Inferior parietal cortex (tissue), 1 donor: ENCODE measurements at regions not wholly inside any gene's neighbourhood (a gene's known extent, or its start where the extent isn't known, plus 50 kb on each side); places are given as distances from the start of the nearest gene placed in this dataset.

Experiments
- DNase-seq: peaks from one replicate; pipeline ENCODE4 v3.0.0-alpha.2; 2016; ENCODE audit errors: extremely low spot score

GRCh38 chr11:21825127-21825526, 367.8 kb upstream of the ANO5 start:
- no peak for DNase-seq

- no peak for DNase-seq
These were observed 354.5 kb upstream of the ANO5 start for GRCh38 chr11:21838427-21838826.

- no peak for DNase-seq
These were observed 353.1 kb upstream of the ANO5 start for GRCh38 chr11:21839796-21840195.

GRCh38 chr11:21861314-21861713, 331.6 kb upstream of the ANO5 start:
- no peak for DNase-seq

GRCh38 chr11:21865541-21865940, 327.3 kb upstream of the ANO5 start:
- DNase-seq = no peak

- DNase-seq = no peak
These were observed 326.1 kb upstream of the ANO5 start for GRCh38 chr11:21866781-21867180.

GRCh38 chr11:21877151-21877550, 315.7 kb upstream of the ANO5 start:
- no peak for DNase-seq

- no peak for DNase-seq
These were observed 309.5 kb upstream of the ANO5 start for GRCh38 chr11:21883354-21883753.

GRCh38 chr11:21888814-21889213, 304.1 kb upstream of the ANO5 start:
- DNase-seq = no peak

GRCh38 chr11:21892736-21893564, 299.9 kb upstream of the ANO5 start:
- DNase-seq = no peak

GRCh38 chr11:21893565-21893867, 299.4 kb upstream of the ANO5 start:
- DNase-seq = no peak

GRCh38 chr11:21894492-21894891, 298.4 kb upstream of the ANO5 start:
- DNase-seq = no peak

GRCh38 chr11:21895686-21896085, 297.2 kb upstream of the ANO5 start:
- no peak for DNase-seq

- DNase-seq = no peak
These were observed 296.7 kb upstream of the ANO5 start for GRCh38 chr11:21896216-21896615.

- DNase-seq = no peak
These were observed 295.9 kb upstream of the ANO5 start for GRCh38 chr11:21896746-21897602.

GRCh38 chr11:21897752-21898151, 295.1 kb upstream of the ANO5 start:
- no peak for DNase-seq

- no peak for DNase-seq
These were observed 284.7 kb upstream of the ANO5 start for GRCh38 chr11:21908211-21908610.

GRCh38 chr11:21909145-21909544, 283.7 kb upstream of the ANO5 start:
- no peak for DNase-seq

GRCh38 chr11:21911061-21911460, 281.8 kb upstream of the ANO5 start:
- DNase-seq = no peak

- DNase-seq = no peak
These were observed 280.6 kb upstream of the ANO5 start for GRCh38 chr11:21912285-21912684.

- no peak for DNase-seq
These were observed 271.7 kb upstream of the ANO5 start for GRCh38 chr11:21921151-21921550.

- no peak for DNase-seq
These were observed 268.6 kb upstream of the ANO5 start for GRCh38 chr11:21924262-21924661.

- DNase-seq = no peak
These were observed 265.3 kb upstream of the ANO5 start for GRCh38 chr11:21927628-21928027.
